ENCODE measurements at regions not wholly inside any gene's neighbourhood (a gene's known extent, or its start where the extent isn't known, plus 50 kb on each side); places are given as distances from the start of the nearest gene placed in this dataset.

GRCh38 chr12:90888316-90888715, 66.7 kb downstream of the CCER1 start:
- H3K27me3 ChIP-seq: peaks cover 0 to 4% of the 10 kb centered on the region in 2 donors
- no peak for DNase-seq
- WGBS, 2 donors: 33 to 51% methylated on average over 1 of the region's 1 CpG
- no peak overlapping the region for H3K4me3 ChIP-seq
- TF ChIP-seq POLR2A (IDR thresholded peaks at IDR 0.05) (no peak), CTCF (IDR thresholded peaks at IDR 0.05) (no peak)
- no peaks in the 10 kb centered on the region for H3K4me1 ChIP-seq
- no peaks in the 10 kb centered on the region for H3K9me3 ChIP-seq
- no peaks in the 10 kb centered on the region for H3K36me3 ChIP-seq (replicated peaks in 1 of 2; ENCODE audit: insufficient read depth in 1 of 2, low read depth in 2 of 2)
- intact Hi-C loops (cut with DNase I): no loop called here
- ATAC-seq: no peak
- H3K27ac ChIP-seq: no peak overlapping the region

- Histone ChIP-seq H3K36me3 (replicated peaks in 1 of 2; ENCODE audit: insufficient read depth in 1 of 2, low read depth in 2 of 2) (no peaks in the 10 kb centered on the region), H3K4me3 (no peak overlapping the region), H3K27ac (no peak overlapping the region), H3K9me3 (no peaks in the 10 kb centered on the region), H3K27me3 (peaks cover 0 to 4% of the 10 kb centered on the region in 2 donors), H3K4me1 (no peaks in the 10 kb centered on the region)
- ATAC-seq (no peak), DNase-seq (no peak)
- WGBS, 2 donors: 80 to 88% methylated on average over 4 of the region's 4 CpGs
- TF ChIP-seq POLR2A (IDR thresholded peaks at IDR 0.05) (no peak), CTCF (IDR thresholded peaks at IDR 0.05) (no peak)
- intact Hi-C loops (cut with DNase I): no loop called here
Observed at GRCh38 chr12:90883456-90883855, 71.5 kb downstream of the CCER1 start.

GRCh38 chr12:90871726-90872096, 83.3 kb downstream of the CCER1 start:
- H3K9me3 ChIP-seq: no peaks in the 10 kb centered on the region
- no peaks in the 10 kb centered on the region for H3K36me3 ChIP-seq (replicated peaks in 1 of 2; ENCODE audit: insufficient read depth in 1 of 2, low read depth in 2 of 2)
- H3K27ac ChIP-seq: no peak overlapping the region
- TF ChIP-seq CTCF (IDR thresholded peaks at IDR 0.05): no peak
- H3K27me3 ChIP-seq: no peaks in the 10 kb centered on the region
- intact Hi-C loops (cut with DNase I): no loop called here
- H3K4me1 ChIP-seq: no peaks in the 10 kb centered on the region
- 51 to 55% methylated on average over 2 of the region's 2 CpGs for WGBS, 2 donors
- H3K4me3 ChIP-seq: no peak overlapping the region
- DNase-seq (no peak), ATAC-seq (no peak)

- ATAC-seq: no peak
- WGBS, 2 donors: 59 to 67% methylated on average over 1 of the region's 1 CpG
- Histone ChIP-seq H3K4me1 (no peaks in the 10 kb centered on the region), H3K9me3 (no peaks in the 10 kb centered on the region), H3K27ac (no peak overlapping the region), H3K4me3 (no peak overlapping the region), H3K27me3 (no peaks in the 10 kb centered on the region), H3K36me3 (replicated peaks in 1 of 2; ENCODE audit: insufficient read depth in 1 of 2, low read depth in 2 of 2) (no peaks in the 10 kb centered on the region)
- DNase-seq: no peak
- intact Hi-C loops (cut with DNase I): no loop called here
- no peak for TF ChIP-seq CTCF (IDR thresholded peaks at IDR 0.05)
- no peak for TF ChIP-seq POLR2A (IDR thresholded peaks at IDR 0.05)
Observed at GRCh38 chr12:90870971-90871725, 83.8 kb downstream of the CCER1 start.

- ATAC-seq: no peak
- 82 to 95% methylated on average over 1 of the region's 1 CpG for WGBS, 2 donors
- no peaks in the 10 kb centered on the region for H3K36me3 ChIP-seq (replicated peaks in 1 of 2; ENCODE audit: insufficient read depth in 1 of 2, low read depth in 2 of 2)
- no peak overlapping the region for H3K27ac ChIP-seq
- intact Hi-C loops (cut with DNase I): no loop called here
- H3K27me3 ChIP-seq: no peaks in the 10 kb centered on the region
- no peak for TF ChIP-seq POLR2A (IDR thresholded peaks at IDR 0.05)
- no peak for TF ChIP-seq CTCF (IDR thresholded peaks at IDR 0.05)
- H3K4me1 ChIP-seq: no peaks in the 10 kb centered on the region
- H3K4me3 ChIP-seq: no peak overlapping the region
- no peak for DNase-seq
- H3K9me3 ChIP-seq: no peaks in the 10 kb centered on the region
Observed at GRCh38 chr12:90868626-90869025, 86.3 kb downstream of the CCER1 start.
